ENCODE measurements at regions not wholly inside any gene's neighbourhood (a gene's known extent, or its start where the extent isn't known, plus 50 kb on each side); places are given as distances from the start of the nearest gene placed in this dataset.

DNA sequence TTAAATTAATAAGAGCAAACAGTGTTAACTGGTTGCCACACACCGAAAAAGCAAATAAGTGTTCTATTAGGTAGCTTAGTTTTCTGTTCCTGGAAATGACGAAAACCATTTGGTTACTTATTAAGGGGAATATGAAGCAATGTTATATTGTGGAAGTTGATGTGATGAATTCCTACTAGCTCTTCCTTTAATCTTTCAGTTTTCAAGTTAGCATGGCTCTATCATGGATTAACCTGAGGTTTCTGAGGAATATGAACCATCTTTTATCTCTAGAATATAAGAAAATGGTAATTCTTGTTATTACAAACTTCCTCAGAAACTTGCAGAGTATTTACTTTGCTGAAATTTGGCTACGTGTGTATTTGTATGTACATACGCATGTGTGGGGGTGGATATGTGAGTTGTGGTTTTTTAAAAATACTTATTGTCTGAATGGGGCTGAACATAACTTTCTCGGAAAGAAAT, 245.7 kb downstream of the KCNC2 start (continued):
- TF ChIP-seq SMAD1 (IDR thresholded peaks at IDR 0.05; ENCODE audit: low read depth, partially characterized antibody) (peak; percentile 46), IKZF2 (IDR thresholded peaks at IDR 0.05) (peak in 1 of 2 experiments; percentile 43; a peak in 2 of 4 replicates), ATF7 (IDR thresholded peaks at IDR 0.05; ENCODE audit: low read depth) (peak; percentile 81), DPF2 (IDR thresholded peaks at IDR 0.05) (peak; percentile 60; the same call in 1 of the 2 replicates), NR2C2 (IDR thresholded peaks at IDR 0.05; ENCODE audit: borderline replicate concordance, control insufficient read depth, insufficient read length, low read depth) (no peak)
- TF ChIP-seq, protein P1, sequence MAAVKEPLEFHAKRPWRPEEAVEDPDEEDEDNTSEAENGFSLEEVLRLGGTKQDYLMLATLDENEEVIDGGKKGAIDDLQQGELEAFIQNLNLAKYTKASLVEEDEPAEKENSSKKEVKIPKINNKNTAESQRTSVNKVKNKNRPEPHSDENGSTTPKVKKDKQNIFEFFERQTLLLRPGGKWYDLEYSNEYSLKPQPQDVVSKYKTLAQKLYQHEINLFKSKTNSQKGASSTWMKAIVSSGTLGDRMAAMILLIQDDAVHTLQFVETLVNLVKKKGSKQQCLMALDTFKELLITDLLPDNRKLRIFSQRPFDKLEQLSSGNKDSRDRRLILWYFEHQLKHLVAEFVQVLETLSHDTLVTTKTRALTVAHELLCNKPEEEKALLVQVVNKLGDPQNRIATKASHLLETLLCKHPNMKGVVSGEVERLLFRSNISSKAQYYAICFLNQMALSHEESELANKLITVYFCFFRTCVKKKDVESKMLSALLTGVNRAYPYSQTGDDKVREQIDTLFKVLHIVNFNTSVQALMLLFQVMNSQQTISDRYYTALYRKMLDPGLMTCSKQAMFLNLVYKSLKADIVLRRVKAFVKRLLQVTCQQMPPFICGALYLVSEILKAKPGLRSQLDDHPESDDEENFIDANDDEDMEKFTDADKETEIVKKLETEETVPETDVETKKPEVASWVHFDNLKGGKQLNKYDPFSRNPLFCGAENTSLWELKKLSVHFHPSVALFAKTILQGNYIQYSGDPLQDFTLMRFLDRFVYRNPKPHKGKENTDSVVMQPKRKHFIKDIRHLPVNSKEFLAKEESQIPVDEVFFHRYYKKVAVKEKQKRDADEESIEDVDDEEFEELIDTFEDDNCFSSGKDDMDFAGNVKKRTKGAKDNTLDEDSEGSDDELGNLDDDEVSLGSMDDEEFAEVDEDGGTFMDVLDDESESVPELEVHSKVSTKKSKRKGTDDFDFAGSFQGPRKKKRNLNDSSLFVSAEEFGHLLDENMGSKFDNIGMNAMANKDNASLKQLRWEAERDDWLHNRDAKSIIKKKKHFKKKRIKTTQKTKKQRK (IDR thresholded peaks at IDR 0.05; ENCODE audit: low read depth, low read length) = no peak
- TF ChIP-seq, protein P2, sequence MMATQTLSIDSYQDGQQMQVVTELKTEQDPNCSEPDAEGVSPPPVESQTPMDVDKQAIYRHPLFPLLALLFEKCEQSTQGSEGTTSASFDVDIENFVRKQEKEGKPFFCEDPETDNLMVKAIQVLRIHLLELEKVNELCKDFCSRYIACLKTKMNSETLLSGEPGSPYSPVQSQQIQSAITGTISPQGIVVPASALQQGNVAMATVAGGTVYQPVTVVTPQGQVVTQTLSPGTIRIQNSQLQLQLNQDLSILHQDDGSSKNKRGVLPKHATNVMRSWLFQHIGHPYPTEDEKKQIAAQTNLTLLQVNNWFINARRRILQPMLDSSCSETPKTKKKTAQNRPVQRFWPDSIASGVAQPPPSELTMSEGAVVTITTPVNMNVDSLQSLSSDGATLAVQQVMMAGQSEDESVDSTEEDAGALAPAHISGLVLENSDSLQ (IDR thresholded peaks at IDR 0.05) = no peak

DNA sequence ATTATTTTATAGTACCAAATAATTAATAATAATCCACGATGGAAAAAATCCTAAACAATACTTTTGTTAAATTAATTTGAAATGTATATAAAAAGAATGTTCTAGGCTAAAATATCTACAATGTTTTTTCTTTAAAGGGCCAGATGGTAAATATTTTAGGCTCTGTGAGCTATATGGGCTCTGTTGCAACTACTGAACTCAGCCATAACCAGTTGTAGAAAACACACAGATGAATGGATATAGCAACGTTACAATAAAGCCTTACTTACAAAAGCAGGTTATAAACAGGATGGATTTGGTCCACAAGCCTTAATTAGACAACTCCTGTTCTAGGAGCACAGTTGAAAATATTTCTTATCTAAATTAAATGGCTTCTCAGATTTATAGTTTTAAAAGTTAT, 245.2 kb downstream of the KCNC2 start:
- Histone ChIP-seq H4K20me1 (ENCODE audit: control insufficient read depth, insufficient read depth) (no peaks in the 10 kb centered on the region), H3K9me3 (replicated peaks; ENCODE audit: control insufficient read depth, insufficient read depth, low read length) (no peaks in the 10 kb centered on the region), H3K4me3 (no peak overlapping the region), H3K27ac (ENCODE audit: control insufficient read depth, insufficient read depth) (no peak overlapping the region), H3K27me3 (replicated peaks in 1 of 2; ENCODE audit: control insufficient read depth in 2 of 2, insufficient read depth in 2 of 2, low read length in 1 of 2) (no peaks in the 10 kb centered on the region), H3K79me2 (ENCODE audit: control insufficient read depth, insufficient read depth, low read length) (no peaks in the 10 kb centered on the region), H3K4me1 (ENCODE audit: control insufficient read depth, insufficient read depth, low read length) (no peaks in the 10 kb centered on the region), H3K9ac (ENCODE audit: control insufficient read depth, insufficient read depth, low read length) (no peak overlapping the region), H3K36me3 (ENCODE audit: control insufficient read depth in 2 of 2, insufficient read depth in 2 of 2, low read length in 1 of 2) (no peaks in the 10 kb centered on the region), H2AFZ (ENCODE audit: control insufficient read depth, low read depth, low read length) (no peak overlapping the region), H3K4me2 (ENCODE audit: control insufficient read depth, insufficient read depth) (no peak overlapping the region)
- intact Hi-C loops (cut with micrococcal nuclease; ENCODE audit: unreplicated experiment) = no loop called here
- peak; percentile 60 for ATAC-seq
- no peak for DNase-seq (ENCODE audit: low read depth, low spot score)
- CTCF ChIA-PET = interaction anchor here (0.8 kb wide), 1 partner anchor 54 kb away, joined by 3 read pairs; no protein-coding TSS in a partner anchor
- SMC1A ChIA-PET (ENCODE audit: uncharacterized antibody, unreplicated experiment) = interaction anchor here (1.3 to 2.6 kb wide), 5 partner anchors 9 to 36 kb away, joined by 5 to 16 read pairs (median 10); no protein-coding TSS in a partner anchor
- 8% methylated on average over 2 of the region's 2 CpGs for WGBS (ENCODE audit: insufficient coverage, insufficient replicate concordance, low lambda C conversion rate, missing lambda C conversion rate)
- RAD21 ChIA-PET (ENCODE audit: unreplicated experiment) = interaction anchor here (1.1 to 1.8 kb wide), 3 partner anchors 10 to 22 kb away, joined by 3 to 7 read pairs (median 3); no protein-coding TSS in a partner anchor
- POLR2A ChIA-PET = no interaction called here
- no peak for FAIRE-seq
- in situ Hi-C loops (cut with MboI) = no loop called here
- no TSS peak for BruUV-seq (replicated peaks)
- TF ChIP-seq MTA2 (IDR thresholded peaks at IDR 0.05; ENCODE audit: low read depth) (no peak), ETV6 (conservative IDR thresholded peaks at IDR 0.05 in 1 of 2, IDR thresholded peaks at IDR 0.05 in 1 of 2; ENCODE audit: borderline replicate concordance in 1 of 2, low read depth in 1 of 2) (no peak), KAT2A (conservative IDR thresholded peaks at IDR 0.05; ENCODE audit: control insufficient read depth, low read depth, low read length) (no peak), POLR2AphosphoS2 (IDR thresholded peaks at IDR 0.05; ENCODE audit: low read depth, low read length) (no peak), EGR1 (IDR thresholded peaks at IDR 0.05; ENCODE audit: borderline replicate concordance in 1 of 2, low read depth in 2 of 2, low read length in 2 of 2) (no peak), RAD51 (IDR thresholded peaks at IDR 0.05) (no peak), TCF12 (IDR thresholded peaks at IDR 0.05; ENCODE audit: low read depth, low read length) (no peak), GABPA (IDR thresholded peaks at IDR 0.05; ENCODE audit: low read depth) (no peak)
- TF ChIP-seq, protein P3, sequence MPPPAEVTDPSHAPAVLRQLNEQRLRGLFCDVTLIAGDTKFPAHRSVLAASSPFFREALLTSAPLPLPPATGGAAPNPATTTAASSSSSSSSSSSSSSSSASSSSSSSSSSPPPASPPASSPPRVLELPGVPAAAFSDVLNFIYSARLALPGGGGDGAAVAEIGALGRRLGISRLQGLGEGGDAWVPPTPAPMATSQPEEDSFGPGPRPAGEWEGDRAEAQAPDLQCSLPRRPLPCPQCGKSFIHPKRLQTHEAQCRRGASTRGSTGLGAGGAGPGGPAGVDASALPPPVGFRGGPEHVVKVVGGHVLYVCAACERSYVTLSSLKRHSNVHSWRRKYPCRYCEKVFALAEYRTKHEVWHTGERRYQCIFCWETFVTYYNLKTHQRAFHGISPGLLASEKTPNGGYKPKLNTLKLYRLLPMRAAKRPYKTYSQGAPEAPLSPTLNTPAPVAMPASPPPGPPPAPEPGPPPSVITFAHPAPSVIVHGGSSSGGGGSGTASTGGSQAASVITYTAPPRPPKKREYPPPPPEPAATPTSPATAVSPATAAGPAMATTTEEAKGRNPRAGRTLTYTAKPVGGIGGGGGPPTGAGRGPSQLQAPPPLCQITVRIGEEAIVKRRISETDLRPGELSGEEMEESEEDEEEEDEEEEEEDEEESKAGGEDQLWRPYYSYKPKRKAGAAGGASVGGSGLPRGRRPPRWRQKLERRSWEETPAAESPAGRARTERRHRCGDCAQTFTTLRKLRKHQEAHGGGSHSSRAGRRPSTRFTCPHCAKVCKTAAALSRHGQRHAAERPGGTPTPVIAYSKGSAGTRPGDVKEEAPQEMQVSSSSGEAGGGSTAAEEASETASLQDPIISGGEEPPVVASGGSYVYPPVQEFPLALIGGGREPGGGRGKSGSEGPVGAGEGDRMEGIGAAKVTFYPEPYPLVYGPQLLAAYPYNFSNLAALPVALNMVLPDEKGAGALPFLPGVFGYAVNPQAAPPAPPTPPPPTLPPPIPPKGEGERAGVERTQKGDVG (CRISPR knock-in tag; IDR thresholded peaks at IDR 0.05) = no peak
